CMK (cell line): ENCODE measurements at regions not wholly inside any gene's neighbourhood (a gene's known extent, or its start where the extent isn't known, plus 50 kb on each side); places are given as distances from the start of the nearest gene placed in this dataset.

Experiments
- DNase-seq: peaks from one replicate; pipeline ENCODE4 v3.0.0-alpha.2; 2010; ENCODE audit warnings: low read depth

DNA sequence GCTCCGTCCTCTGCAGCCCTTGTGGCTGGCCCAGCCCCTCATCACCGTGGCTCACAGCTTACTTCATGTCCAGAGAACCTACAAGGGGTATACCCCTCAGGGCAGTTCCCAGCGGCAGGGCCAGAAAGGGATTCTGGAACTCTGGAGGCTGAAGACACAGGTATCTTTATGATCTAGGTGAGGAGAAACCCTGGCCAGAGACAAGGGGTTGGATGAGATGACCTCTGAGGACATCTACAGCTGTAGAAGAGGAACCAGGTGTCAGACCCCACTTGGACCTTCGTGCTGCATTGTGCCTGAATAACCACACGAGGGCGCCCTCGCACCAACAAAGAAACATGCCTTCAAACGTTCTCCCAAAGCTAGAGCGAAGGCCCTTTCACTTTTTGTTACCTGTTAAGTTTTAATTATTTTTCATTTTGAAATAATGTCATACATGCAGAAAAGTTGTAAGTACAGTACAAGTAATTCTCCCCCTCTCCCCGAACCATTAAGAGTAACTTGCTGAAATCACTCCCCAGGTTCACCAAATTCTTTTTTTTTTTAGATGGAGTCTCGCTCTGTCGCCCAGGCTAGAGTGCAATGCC lies 118.7 kb upstream of the SMAD3 start:
- DNase-seq: peak; percentile 21

DNA sequence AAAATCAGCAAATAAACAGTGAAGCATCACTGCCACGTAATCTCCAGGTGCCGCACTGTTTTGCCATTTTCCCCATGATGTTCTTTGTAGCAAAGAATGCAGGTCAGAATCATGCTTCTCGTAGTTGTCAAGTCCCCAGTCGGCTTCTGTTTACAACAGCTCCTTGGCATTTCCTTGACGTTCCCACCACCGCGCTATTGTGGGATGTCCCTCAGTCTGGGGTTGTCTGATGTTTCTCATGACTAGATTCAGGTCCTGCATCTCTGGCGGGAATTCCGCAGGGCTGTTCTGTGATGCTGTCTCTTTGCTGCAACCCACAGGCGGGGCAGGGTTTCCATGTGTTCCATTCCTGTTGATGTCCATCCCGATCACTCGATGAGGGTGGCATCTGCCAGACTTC lies 117.9 kb upstream of the SMAD3 start:
- no peak for DNase-seq

DNA sequence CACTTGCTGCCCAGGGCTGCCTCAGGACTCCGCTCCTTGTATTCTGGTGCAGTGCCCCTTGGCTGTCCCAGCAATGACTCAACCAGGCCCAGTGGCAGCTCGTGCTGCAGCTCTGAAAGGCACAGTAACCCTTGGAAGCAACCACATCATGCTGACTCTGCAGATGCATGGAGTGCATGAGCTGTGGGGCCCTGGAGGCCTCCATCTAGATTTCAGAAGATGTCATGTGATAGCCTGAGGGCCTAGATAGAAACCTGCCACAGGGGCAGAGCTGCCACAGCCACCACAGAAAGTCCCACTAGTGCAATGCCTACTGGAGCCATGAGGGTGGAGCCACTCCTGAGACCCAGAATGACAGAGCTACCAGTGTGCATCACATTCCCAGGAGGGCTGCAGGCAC lies 117.1 kb upstream of the SMAD3 start:
- DNase-seq: no peak

DNA sequence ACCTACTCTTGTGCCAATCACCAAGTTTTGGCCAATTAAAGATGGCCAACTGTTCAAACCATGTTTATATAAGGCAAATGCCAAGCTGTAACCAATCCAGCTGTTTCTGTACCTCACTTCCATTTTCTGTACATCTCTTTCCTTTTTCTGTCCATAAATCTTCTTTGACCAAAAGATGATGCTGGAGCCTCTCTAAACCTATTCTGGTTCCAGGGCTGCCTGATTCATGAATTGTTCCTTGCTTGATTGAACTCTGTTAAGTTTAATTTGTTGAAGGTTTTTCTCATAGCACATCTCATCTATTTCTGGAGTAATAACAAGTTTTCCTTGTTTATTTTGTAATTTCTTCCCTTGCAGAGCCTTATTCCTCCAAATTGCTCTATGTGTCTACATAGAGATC lies 115.3 kb upstream of the SMAD3 start:
- DNase-seq: no peak

DNA sequence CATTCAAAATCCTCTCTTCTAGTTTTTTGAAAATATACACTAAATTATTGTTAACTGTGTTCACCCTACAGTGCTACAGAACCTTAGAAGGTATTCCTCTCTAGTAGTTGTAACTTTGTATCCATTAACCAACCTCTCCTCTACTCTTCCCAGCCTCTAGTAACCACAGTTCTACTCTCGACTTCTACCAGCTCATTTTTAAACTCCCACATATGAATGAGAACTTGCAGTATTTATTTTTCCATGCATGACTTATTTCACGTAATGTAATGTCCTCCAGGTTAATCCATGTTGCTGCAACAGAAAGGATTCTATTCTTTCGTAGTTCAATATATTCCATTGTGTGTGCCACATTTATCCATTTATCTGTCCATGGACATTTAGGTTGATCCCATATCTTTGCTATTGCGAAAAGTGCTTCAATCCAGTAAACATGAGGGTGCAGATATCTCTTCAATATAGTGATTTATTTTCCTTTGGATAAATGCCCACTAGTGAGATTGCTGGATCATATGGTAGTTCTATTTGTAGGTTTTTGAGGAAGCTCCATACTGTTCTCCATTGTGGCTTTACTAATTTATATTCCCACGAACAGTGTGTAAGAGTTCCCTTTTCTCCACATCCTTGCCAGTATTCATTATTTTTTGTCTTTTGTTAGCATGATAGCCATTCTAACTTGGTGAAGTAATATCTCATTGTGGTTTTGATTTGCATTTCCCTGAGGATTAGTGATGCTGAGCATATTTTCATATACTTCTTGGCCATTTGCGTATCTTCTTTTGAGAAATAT lies 113.7 kb upstream of the SMAD3 start:
- no peak for DNase-seq

DNA sequence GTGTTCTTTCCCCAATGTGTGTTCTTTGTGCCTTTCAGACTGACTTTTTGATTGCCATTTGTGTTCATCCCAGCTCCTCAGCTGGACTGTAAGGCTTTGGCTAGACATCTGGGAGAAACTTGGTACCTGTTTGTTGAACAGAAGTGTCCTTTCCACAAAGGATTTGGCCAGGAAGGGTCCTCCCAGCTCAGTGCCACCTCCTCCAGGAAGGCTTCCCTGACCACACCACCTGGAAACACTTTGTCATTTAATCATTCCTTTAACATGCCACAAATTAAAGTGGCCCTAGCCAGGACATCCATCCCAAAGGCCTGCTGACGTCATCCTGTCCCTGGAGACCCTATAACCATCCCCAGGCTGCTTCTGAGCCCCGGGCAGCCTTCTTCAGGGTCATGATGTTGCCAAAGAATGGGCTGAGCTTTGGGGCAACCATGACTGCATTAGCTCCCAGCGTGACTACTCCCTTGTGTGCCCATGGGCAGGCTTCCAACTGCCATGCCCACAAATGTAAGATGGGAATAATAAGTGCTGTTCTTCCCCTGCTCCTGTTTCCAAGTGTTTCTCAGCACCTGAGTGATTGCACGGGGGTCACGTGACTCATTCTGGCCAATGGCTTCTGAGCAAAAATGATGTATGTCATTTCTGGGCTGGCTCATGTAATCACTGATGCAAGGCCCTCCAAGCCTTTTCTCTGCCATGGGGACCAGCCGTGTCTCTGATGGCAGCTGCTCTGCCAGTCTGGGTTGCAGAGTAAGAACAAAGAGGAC lies 112.5 kb upstream of the SMAD3 start:
- no peak for DNase-seq

DNA sequence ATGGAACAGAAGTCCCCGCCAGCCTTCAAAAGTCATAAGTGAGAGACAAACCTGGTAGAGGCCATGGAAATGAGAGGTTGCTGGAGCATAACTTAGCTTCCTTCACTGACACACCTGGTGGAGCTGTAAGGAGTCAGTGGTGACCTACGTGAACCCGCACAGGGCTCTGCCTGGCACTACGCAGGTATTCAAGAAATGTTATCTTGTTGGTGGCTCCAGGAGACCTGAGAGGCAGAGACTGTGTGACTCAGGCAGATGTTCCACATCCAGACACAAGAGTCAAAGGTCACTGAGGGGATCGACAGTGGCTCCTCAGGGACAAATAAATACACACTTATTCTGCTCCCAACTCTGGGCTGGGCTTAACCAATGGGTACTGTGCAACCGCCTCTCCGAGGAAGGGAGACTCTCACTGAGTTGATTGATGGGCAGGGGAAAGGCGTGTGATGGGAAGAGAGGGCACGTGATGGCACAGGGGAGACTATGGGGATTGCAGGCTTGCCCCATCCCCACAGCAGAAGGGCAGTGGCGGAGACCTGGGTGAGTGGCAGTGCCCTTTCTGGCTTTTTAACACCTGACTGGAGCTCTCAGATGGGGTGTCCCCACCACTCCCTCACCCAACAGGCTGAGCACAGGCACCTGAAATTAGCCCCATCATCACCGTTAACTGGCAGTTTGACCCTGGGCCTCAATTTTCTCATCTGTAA lies 111.7 kb upstream of the SMAD3 start:
- DNase-seq: no peak

DNA sequence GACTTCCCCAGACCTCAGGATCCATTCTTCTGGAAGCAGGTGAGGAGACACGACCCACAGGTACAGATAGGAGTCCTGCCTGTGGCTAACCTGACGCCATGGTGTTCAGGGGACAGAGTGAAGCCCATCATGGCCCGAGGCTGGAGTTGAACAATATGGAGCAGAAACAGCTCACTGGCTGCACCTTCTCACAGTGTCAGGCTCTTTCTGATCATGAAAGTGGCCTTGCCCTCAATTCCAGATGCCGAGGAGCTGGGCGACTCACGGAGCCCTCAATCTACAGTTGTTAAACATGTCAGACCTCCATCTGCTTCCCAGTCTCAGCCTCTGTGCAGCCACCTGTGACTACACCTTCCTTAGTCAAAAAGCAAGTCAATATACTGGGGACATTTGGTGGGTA lies 110.8 kb upstream of the SMAD3 start:
- DNase-seq: no peak

DNA sequence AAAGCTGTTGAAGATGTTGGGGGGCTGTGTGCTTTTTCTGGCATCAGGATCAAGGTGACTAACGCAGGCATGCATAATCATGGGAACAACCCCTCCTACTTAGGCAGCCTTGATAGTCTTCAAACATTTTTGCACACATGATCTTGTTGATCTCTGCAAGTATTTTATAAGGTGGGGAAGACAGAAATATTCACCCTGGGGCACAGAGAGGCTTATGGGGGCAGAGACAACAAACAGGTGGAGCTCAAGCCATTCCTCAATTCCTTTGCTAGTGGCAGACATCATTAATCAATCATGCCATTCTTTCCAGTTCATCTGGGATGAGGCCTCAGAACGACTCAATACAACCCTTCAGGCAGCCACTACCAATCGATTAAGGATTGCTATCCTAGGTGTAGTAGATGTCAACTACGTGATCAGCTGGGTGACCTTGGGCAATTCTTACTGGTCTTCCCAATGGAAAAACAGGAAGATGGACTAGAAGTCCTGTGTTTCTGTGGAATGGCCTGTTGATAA lies 110.3 kb upstream of the SMAD3 start:
- no peak for DNase-seq

DNA sequence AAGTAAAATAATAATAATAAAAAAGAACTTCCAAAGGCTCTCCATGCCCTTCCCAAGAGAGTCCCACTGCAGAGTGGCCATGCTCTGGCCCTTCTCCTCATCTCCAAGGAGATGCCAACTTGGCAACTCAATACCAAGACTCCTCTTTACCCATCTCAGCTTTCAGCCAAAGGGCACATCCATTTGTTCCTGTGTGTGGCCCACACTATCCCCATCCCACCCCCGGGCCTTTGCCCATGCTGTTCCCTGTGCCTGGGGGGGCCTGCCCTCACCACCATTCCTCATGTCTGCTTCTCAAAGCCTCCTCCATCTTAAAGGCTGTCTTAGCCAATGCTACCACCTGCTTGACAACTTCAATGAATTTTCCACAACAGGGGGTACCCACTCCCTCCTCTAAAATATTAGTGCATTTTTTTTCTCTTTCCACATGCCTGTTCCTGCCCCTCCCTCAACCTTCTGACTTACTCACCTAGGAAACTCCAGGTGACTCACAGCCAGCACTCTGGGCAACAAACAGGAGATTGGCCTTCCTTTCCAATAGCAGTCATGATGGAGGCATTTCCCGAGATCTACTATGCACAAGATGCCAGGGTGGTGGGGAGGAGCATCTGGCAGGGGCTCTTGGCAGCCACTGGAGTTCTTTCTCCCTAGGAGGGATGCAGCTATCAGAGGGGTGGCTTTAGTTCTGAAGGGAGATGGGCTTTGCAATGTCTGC lies 109.4 kb upstream of the SMAD3 start:
- no peak for DNase-seq

DNA sequence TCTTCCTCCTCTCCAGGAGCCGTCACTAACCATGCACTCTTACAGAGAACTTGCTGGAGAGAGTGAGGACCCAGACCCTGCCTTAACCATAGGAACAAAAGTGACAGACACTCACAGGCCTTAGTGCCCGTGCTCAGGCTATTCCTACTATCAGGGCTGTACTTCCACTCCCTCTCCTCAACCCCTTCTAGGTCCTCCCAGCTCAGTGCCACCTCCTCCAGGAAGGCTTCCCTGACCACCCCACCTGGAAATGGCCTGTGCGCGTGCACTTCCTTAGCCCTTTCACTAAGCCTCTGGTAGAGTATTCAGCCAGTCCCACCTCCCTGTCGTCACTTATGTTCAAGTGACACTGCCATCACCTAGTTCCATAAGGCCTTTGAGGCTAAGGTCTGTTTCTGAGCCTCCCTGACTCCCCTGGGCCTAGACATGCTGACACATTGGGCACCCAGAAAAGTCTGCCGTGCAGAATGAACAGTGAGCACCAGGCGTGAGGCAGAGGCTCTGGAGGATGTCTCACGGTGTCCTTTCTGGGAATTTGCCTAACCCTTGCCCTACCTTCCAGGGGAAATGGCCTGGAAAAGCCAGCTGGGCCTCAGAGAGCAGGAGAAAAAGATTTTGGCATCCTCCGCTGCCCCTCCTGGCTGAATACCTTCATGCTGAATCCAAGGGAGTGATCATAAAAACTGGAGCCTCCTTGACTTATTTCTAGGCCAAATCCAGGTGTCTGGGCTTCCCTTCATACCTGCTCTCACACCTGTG lies 108.6 kb upstream of the SMAD3 start:
- DNase-seq: no peak

DNA sequence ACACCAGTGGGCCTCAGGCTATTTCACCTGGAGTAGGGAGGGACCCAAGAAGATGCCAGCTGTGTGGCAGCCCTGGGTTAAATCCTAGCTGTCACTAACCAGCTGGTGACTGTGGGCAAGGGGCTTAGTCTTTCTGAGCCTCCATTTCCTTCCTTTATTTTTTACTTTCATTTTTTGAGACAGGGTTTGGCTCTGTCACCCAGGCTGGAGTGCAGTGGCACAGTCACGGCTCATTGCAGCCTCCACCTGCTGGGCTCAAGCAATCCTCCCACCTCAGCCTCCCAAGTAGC lies 108.0 kb upstream of the SMAD3 start:
- no peak for DNase-seq

DNA sequence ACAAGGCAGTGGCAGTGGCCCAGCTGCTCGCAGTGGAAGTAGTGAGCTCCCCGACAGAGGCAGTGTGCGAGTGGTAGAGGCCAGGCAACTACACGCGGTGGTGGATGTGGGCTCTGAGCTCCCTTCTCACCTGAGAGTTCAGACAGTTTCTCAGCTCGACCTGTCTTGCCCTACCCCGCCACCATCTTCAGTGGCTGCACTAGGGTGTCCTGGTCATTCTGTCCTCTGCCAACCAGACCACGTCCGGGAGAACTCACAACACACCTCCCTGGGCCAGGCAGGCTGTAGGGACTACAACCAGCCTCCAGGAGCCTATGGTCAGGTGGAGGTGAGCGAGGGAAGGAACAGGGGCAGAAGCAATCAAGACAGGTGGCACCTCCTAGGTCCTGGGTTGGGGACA lies 106.3 kb upstream of the SMAD3 start:
- DNase-seq: no peak

DNA sequence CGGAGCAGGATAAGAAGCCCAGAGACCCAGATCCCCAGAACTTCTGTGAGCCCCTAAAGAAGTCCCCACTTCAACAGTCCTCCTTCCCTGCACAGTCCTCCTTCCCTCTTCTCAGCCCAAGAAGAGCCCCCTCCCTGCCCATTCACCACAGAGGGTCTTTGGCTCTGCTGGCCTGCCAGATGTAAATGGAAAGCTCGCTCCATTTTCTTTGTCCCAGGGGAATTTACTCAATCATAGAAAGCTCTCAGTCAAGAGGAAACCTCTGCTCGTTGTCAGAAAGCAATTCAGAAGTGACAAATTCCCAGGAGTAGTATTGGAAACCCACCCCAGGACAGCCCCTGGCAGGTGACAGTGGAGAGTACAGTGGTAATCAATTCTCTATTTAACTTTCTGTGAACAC lies 105.5 kb upstream of the SMAD3 start:
- DNase-seq: no peak

DNA sequence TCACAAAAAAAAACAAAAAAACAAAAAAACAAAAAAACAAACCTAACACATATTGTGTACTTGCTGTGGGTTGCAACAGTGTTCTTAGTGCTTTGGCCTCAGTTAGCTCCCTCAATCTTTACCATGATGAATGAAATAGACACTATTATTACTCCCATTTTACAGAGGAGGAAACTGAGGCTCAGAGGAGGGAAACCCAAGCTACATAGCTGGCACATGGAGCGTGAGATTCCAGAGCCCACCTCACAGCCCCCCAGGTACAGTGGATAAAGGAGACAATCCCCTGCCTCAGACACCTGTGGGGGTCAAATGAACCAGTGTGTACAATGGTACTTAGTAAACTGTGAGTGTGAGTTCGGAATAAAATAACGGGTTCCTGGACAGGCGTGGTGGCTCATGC lies 104.9 kb upstream of the SMAD3 start:
- DNase-seq: no peak

DNA sequence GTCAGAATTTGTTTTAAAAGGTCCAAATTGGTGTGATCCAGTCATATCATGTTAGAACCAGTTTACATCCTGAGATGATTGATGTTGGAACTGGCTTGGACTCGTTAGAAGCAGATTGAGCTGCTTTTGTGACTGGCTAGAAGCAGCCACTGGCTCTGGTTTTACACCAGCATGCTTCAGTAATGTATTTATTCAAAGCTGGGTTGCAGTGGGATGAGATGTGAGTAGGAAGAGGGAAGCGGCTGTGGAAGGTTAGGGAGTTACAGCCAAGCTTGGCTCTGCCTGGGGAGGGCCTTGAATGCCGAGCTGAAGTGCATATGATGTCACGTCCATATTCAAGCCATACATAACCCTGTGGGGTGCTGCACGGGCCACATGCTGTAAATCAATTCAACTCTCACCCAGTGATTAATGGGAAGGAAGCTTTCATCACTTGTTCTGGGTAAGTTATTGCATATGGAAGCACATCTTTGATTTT lies 104.0 kb upstream of the SMAD3 start:
- no peak for DNase-seq

DNA sequence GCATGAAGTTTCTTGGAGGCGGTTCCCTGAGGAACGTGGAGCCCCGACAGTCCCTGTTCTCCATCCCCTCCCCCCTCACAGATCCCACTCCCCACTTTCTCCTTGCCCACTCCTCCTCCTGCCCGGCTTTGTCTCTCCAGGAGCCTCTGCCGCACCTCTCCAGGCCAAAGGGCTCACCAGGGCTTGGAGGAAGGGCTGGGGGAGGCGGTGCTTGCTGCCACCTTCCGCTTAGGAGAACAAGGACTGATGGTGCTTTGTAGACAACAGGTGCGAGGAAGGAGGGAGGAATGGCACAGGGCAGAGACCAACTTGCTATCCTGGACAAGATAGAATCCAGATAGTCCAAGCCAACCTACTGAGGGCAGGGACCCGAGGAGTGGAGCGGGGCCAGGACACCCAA lies 103.5 kb upstream of the SMAD3 start:
- no peak for DNase-seq

DNA sequence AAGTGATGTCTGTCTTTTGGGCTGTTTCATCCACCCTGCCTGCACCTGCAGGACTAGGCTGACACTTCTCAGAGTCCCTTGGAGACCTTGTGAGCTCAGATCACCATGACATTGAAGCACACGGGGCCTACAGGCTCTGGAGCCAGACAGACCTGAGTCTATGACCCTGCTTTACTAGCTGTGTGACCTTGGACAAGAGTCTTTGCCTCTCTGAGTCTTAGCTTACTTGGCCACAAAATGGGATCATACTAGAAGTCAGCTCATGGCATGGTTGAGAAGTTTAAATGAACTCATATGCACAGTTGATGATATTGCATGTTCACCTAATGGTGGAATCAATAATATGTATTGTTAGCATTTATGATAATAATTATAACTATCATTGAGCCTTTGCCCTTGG lies 102.9 kb upstream of the SMAD3 start:
- no peak for DNase-seq

DNA sequence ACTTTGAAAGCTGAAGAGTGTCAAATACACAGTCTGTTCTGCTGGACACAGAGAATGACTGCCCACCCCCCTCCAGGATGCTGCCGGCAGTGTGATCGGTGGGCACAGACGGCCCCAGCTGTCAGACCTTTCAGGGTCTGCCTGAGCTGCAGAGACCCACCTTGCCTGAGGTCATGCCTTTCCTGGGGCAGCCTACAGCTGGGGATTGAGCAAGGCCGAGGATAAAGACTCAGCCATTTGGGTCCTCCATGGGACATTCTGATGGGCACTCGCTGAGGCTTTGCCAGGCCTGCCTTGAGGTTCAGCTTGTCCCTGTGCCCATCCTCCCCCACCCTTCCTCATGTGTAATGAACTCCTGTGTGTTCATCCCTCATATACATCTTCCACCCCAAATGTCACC lies 102.3 kb upstream of the SMAD3 start:
- DNase-seq: no peak

DNA sequence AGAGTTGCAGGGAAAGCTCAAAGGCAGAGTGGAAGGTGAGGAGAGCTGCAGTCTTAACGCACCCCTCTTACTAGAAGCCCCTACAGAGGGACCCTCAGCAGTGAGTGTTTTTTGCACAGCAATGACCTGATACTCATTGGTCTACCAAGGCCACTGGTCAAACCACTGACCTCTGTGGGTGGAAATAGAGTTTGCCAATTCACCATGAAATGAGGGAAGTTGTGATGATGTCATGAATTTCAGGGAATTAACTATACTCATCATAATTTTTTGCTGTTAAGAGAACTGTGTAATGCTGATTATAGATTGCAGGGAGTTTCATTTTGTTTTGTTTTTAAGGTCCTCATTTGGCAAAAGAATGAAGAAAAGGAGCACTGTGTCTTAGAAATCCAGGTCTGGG lies 101.7 kb upstream of the SMAD3 start:
- no peak for DNase-seq

DNA sequence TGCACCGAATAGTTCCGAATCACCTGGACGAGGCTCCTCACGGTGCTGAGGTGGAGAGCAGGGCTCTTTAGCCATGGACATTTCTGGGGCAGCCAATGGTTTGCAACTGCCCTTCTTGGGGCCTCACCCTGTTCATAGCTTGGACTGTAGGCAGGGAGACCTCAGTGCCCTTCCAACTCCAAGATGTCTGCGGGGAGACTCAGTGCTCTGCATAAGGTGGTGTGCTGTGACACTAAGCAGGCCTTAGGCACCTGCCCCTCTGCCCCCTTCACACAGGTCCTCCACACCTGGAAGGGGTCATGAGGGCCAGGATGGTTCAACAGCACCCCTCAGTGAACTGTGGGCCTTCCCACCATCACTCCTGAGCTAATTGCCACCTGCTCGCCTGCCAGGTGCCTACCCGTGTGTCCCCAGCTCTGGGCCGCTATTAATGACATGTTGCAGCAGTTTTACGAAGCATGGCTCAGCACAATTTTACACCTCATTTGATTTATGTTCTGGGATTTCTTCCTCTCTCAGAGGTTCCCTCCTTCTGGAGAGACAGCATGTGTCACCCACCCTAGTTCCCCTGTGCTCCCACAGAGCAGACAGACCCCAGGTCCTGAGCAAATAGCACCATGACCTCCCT lies 101.2 kb upstream of the SMAD3 start:
- DNase-seq: no peak
